ENCODE measurements at regions not wholly inside any gene's neighbourhood (a gene's known extent, or its start where the extent isn't known, plus 50 kb on each side); places are given as distances from the start of the nearest gene placed in this dataset.

DNA sequence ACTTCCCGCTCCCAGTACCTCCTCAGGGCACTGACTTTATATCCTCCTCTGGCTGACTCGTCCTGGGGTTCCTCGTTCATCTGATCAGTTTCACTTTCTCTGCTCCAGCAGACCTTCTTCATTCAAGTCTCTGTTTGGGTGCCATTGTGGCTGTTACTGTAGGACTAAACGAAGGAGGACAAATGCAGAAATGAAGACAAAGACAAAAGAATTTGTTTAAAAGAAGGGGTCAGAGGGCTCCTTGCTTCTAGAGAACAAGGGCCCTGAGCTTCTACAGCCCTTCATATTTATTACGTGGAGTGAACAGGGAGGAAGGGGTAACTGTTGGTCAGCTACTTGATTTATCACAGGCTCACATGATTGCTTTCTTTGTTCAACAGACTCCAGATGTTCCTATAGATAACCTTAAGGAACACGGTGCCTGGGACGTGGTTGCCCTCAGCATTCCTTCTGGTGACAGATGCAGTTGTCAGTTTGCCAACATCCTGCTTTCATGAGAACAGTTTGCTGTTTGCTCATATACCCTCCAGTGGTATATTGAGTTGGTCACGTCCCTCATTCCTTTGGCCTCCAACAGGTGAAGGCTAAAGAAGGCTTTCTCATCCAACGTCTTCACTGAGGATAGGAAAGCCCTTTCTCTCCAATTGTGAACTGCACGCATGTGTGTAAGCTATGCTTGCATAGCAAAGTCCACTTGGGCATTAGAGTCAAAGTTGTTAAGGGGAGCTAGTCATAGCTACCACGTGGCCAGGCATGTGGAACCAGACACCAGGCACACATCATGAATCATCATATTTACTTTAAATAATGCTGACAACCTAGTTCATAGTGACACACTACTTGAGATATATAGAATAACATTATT lies 69.1 kb upstream of the BTN3A2 start:
- no peak for DNase-seq

GRCh38 chr6:26296556-26296856 lies 68.5 kb upstream of the BTN3A2 start:
- DNase-seq = no peak

GRCh38 chr6:26296857-26297648 lies 67.9 kb upstream of the BTN3A2 start:
- DNase-seq = no peak

DNA sequence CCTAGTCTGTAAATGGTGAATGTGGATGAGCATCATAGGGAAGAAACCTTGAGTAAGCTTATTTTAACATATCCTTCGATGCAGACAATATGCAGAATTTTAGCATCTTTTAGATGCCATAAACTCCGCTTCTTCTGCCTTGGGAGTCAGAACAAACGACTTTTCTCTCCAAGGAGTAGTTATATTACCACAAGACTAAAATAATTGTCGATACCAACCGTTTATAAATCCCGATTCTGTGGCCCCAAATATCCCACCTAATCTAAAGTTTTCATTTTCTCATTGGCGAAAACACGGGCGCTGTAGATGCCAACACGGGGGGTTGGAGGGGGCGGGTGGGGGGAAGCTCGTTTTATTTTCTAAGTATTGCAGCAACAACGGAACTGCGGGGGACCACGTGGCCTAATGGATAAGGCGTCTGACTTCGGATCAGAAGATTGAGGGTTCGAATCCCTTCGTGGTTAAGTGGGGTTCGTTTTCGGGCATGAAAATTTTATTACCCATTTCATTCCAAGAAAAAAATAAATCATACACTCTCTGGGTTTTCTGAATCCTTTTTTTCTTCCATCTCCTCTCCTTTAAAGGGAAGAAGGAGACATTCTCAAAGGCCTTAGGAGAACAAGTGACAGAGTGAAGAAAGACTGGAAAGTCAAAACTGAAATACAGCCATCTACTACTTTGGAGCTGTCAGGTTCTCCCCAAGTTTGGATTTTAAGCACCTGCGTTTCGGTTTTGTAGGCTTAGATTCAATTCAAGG lies 65.5 kb upstream of the BTN3A2 start:
- DNase-seq = no peak

DNA sequence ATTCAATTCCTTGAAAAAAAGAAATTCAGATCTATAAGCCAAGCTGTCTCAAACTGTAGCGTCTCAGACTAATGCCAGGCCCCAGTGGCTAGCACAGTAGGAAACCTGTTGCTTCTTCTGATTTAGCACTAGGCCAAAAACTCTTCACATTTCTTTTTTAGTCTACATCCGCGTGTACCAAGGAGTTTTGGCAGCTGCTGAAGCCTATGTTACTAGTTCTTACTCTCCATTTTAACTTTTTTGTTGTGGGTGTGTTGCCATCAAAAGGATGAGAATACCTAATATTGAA lies 65.0 kb upstream of the BTN3A2 start:
- DNase-seq = no peak

- DNase-seq = no peak
These were observed 64.6 kb upstream of the BTN3A2 start for GRCh38 chr6:26300359-26300758.

DNA sequence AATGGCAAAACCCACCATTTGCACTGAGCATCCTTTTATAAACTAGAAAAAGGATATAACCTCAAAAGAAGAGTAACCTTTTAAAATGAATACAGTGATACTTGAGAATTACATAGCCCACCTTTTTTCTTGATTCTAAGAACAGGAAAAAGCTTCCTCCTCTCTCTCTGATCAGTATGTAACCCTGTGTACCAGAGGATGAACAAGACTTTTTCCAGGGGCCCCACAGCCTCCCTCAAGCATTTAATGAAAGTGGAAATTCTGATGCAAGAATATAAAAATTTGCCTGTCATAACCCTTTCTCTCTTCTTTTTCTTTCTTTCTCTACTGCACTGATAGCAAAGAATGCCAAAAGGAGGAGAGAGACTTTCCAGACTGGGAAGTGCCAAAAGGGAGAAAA lies 64.2 kb upstream of the BTN3A2 start:
- DNase-seq = no peak

- DNase-seq = no peak
These were observed 63.4 kb upstream of the BTN3A2 start for GRCh38 chr6:26301638-26302037.

DNA sequence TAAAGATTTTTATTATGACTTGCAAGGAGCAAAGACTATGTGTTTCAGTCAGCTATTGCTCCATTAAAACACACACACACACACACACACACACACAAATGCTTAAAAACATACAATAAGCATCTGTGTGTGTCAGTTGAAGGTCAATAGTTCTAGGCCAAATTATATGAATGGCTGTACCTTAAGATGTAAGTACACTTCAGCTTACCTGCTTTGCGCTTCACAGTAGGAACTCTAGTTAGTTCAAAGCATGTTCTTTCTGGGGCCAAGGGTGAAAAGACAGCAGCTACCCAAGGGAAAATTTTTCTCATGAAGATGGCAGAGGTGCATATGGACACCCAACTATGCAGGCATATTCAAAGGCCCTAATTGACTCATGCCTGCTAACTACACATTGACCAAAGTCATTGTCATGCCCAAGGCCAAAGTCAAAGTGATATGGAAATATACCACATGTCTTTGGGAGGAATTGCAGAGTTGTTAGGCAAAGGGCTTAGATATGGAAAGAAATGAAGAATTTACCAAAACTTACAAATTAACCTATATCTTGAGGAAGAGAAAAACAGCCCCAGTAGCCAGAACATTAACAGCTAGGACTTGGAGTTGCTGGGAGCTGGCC lies 61.9 kb upstream of the BTN3A2 start:
- no peak for DNase-seq

DNA sequence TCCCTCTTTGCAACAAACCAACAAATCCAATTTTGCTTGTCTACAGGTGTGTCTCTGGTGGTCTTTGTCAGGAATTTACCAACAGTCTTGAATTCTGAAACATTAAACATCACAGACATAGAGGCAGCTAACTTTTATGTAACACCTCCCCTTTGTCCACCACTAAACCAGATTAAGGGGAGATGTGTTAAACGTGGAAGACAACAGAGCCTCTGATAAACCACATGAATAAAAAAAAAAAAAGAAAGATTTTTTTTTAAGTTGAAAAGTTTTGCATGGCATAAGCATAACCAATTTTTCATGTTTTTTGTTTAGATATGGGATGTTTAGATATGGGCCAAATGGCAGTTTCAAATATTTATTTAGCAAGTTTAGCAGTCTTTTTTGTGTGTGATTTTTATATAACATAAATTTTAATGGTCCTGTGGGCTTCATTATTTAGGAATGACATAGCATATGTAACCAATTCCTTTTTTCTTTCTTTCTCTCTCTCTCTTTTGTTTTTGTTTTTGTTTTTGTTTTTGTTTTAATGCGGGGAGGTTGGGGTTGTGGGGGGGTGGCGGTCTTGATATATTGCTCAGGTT lies 60.7 kb upstream of the BTN3A2 start:
- no peak for DNase-seq

DNA sequence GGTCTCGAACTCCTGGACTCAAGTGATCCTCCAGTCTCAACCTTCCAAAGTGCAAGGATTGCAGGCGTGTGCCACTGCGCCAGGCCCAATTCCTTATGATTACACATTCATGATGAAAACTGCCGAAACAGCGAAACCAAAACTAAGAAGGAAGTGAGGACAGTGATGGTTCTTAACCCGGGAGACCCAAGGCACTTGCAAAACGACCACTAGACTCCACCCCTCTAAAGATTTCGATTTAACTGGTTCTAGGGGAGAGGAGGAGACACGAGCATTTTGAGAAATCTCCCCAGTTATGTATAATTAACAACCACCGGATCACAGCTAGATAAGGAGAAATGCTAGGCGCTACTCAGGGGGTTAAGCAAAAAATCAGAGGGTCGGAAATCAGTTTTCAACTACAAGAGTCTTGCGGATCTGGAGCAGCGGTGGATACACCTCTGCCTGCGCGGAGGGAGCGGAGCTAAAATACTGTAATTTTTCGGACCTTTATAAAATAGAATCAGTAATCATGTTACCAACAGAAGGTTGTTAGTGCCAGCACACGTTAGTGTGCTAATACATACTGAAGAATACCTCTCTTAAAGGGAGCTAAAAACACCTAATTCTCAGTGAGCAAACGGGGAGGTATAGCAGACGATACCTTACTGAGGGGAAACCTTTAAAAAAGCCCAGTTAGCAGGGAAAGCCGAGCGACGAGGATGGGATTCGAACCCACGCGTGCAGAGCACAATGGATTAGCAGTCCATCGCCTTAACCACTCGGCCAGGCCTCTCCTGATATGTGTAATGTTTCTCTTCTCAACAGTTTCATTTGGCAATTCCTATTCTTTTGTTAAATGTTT lies 60.0 kb upstream of the BTN3A2 start:
- peak; percentile 72 for DNase-seq

- DNase-seq = no peak
These were observed 59.4 kb upstream of the BTN3A2 start for GRCh38 chr6:26305641-26305969.

- DNase-seq = no peak
These were observed 58.8 kb upstream of the BTN3A2 start for GRCh38 chr6:26306232-26306631.

- DNase-seq = no peak
These were observed 57.1 kb upstream of the BTN3A2 start for GRCh38 chr6:26307850-26308249.

DNA sequence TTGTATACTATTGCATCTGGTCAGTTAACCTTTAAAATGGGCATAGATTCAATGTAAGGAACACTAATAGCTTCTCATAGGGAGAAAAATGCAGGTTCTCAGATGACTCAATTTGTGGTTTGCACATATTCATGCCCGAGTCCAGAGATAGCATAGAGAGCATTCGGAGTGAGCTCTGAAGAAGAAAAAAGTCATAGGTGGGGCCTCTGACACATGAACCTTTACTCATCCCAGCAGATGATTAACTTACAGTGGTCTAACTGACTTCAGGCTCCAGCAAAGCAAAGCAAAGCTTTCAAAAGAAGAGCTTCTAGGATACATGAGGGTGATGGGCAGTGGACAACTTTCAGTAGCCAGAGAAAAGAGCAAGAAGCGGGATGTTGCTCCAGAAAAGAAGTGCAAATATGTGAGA lies 55.3 kb upstream of the BTN3A2 start:
- DNase-seq = no peak

DNA sequence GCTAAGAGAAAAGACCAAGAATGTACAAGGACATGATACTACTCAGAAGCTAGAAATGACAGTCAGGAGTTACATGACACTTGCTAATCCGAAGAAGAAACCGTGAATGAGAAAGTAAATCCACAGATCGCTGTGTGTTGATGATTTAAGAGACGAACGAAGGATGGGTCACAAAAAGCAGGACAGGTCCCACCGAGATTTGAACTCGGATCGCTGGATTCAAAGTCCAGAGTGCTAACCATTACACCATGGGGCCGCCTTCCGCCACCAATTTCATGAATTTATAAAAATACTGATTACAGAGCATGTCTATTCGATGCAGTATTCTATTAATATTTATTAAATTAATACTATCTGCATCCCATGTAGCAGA lies 54.0 kb upstream of the BTN3A2 start:
- peak; percentile 52 for DNase-seq

- DNase-seq = peak; percentile 71
These were observed 53.5 kb upstream of the BTN3A2 start for GRCh38 chr6:26311385-26312095.

DNA sequence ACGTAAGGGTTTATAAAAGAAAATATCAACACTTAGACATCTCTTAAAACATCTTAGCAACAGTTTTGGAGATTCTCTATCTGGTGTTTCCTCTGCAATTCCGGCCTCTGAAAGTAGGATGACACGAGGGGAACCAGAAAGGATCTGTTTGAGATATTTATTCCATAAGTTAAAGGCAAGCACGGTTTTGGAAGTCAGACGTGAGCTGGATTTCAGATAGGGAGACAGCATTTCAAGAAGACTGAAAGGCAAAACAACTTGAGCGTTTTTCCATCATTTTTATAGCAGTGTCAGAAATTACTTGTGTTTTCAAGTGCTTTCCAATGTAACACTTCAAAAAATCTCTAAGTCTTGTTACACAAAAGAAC lies 52.9 kb upstream of the BTN3A2 start:
- DNase-seq = no peak

DNA sequence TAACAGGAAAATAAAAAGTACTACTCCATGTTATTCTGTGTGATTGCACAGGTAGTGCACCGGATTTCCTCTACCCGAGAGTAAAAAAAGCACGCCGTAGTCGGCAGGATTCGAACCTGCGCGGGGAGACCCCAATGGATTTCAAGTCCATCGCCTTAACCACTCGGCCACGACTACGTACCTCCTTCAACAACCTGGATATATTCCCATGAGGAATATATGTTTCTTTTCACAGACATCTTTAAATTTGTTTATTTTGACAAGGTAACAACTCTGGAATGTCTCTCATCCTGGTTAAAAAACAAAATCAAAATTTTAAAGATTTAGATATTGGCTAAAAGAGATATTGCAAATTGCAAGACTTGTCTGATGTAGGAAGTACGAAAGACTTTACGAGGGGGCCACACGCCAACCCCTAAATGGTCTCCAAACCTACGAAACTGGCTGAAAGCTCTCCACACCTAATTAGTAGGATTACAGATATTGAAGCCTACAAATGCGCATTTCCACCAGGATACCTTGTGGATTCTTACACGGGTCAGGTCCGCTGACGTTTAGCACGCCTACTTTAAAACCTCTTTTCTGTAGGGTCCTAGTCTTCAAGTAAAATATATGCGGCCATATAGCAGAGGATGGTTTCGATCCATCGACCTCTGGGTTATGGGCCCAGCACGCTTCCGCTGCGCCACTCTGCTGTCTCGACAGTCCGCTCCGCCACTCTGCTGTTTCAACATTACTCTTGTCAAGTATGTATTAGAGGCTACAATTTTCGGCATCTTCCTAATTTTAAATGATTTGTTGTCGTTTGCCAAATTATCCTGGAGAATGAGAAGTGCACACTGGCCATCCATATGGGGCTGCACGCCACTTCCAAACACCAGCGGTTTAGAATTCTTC lies 52.2 kb upstream of the BTN3A2 start:
- peak; percentile 90 for DNase-seq

Data from retina (tissue), 1 donor.